HG03196 (cell line): ENCODE measurements at regions not wholly inside any gene's neighbourhood (a gene's known extent, or its start where the extent isn't known, plus 50 kb on each side); places are given as distances from the start of the nearest gene placed in this dataset.

Source experiments
- ATAC-seq: cut with Tn5 transposase; IDR thresholded peaks from one replicate; pipeline ENCODE4 v1.9.1; 2021; ENCODE audit not compliant: unreplicated experiment

DNA sequence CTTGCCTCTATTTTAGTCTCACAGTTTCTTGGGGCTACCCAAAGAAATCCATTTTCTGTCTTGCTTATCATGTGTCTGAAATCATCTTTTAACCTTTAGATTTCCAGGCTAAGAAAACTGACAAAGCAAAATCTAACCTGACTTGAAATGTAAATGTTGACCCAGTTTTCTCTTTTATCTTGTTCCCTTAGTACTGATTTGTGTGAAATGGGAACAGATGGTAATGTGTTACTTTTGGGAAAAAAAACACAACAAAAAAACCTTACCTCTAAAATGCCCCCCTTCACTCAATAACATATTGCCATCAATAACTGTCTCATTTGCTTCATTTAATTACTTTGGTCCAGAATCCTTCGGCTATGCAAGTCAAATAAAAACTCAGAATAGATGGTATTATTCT, 383.2 kb upstream of the DCN start:
- ATAC-seq: no peak

GRCh38 chr12:91565246-91565645, 382.6 kb upstream of the DCN start:
- no peak for ATAC-seq

DNA sequence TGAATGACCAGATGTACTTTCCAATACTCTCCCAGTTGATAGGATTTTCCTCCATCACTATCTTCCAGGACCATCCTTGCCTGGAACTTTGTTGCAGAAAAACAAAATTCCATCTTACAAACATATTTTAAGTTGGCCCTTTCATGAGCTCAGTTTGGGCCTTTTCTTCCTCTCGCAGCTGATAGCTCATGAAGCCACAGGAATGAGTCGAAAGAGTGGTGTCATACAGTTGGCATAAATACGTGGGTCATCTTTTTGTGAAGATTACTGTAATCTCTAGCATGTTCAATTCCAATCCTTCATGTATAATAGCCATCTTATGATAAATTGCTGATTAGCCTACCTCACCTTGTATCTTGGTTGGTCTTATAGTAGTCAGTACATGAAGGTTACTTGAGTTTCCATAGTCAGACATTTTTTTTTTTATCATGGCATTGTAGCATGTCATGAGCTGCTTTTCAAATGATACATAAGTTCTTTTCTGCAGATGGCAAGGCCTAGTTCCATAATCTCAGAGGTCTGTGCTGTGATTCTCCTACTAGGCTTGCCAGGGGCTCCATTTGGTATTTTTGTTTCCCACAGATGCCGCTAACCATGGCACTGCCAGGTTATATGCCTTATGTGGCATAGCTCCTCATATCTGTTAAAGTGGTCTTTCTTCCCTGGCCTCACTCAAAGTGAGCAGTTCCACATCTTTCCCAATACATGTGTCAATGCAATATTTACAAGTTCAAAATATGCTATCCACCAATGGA, 380.6 kb upstream of the DCN start:
- no peak for ATAC-seq

GRCh38 chr12:91562476-91562875, 379.9 kb upstream of the DCN start:
- no peak for ATAC-seq

- ATAC-seq: no peak
These were observed 379.3 kb upstream of the DCN start for GRCh38 chr12:91561958-91562325.

DNA sequence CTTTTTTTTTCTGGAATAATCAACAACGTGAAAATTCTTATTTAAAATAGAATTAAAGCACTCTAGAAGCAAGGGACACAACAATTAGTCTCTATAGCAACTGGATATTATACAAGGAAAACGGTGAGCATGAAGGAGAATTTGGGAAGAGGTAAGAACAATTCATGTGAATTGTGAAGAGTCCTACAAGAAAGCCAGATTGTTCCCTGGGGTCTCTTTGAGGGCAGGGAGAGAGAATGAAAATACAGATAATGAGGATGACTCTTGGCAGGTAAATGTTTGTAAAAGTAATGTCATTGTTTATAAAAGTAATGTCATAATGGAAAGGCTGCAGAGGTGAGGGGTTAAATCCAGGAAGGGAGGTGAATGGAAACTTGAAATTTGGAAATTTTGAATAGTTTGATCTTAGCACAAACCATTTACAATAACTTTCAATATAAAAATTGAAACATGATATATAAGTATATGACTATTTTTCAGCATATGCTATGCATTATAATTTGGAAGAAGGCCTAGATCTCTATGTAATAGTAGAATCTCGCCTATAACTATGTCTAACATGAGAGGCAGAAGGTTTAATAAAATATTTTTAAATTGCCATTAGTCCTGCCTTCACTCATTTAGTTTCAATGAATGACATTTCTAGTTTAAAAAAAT, 378.8 kb upstream of the DCN start:
- no peak for ATAC-seq

DNA sequence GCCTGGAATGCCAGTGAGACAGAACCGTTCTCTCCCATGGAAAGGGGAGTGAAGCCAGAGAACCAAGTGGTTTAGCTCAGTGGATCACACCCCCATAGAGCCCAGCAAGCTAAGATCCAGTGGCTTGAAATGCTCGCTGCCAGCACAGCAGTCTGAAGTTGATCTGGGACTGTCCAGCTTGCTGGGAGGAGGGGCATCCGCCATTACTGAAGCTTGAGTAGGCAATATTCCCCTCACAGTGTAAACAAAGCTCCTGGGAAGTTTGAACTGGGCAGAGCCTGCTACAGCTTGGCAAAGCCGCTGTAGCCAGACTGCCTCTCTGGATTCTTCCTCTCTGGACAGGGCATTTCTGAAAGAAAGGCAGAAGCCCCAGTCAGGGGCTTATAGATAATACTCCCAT, 374.3 kb upstream of the DCN start:
- no peak for ATAC-seq

DNA sequence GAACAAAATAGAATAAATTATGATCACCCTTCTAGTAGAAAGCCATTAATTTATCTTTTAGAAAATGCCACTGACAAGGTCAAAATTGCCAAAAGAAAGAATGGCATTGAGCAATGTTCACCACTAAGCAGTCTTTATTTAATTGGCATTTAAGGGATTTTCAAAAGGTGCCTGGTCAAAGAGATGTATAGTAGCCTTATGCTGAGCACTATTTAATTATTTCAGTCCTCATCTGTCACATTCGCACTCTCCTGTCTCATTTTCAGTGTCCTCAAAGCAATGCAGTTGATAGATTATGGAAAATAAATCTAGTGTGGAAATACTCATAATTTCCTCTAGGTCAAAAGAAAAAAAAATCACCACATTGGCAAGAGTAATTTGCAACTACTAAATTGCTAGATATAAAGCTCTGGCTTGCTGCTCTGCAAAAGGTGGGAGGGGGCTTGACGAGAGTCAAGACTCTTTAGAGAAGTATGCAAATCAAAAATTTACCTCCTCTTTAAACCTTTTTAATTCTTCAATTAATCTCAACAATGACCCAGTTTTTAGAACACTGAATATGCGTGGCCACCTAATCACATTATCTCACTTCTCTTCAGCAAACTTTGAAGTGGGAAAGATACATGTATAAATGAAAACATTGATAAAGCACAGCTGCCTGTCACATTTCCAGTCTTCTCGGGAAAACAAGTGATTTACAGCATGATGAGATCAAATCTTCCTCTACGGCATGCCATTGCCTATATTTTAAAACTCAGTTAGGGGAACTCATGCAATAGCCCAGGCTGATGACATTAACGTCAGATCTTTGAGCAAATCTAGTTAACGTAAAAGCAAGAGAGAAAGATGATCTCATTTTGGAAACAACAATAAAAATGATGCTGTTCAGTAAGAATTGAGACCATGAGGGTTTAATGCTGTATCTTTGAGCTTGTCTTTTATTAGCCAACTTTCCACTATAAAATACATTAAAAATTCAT, 373.1 kb upstream of the DCN start:
- no peak for ATAC-seq

GRCh38 chr12:91551927-91552326, 369.3 kb upstream of the DCN start:
- ATAC-seq: no peak

GRCh38 chr12:91551242-91551641, 368.6 kb upstream of the DCN start:
- no peak for ATAC-seq

DNA sequence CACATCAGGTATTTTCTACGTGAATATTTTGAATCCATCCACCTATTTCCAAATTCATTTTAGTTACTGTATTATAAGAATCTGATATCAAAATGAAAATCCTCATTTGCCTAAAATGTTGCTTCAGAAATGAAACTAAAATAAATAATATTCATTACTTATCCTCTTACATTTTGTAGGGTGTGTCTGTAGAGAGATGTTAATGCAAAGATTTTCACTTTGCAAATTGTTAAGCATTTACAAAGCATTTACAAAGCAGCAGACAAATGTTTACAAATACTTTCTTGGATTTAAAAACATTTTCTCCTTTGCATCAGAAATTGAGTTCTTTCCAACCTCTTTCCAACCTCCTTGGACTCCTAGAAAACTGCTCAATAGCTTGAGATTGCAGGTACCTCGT, 360.0 kb upstream of the DCN start:
- no peak for ATAC-seq

- ATAC-seq: no peak
These were observed 359.4 kb upstream of the DCN start for GRCh38 chr12:91542067-91542466.

- no peak for ATAC-seq
These were observed 355.8 kb upstream of the DCN start for GRCh38 chr12:91538418-91538817.

- no peak for ATAC-seq
These were observed 350.7 kb upstream of the DCN start for GRCh38 chr12:91533366-91533765.

DNA sequence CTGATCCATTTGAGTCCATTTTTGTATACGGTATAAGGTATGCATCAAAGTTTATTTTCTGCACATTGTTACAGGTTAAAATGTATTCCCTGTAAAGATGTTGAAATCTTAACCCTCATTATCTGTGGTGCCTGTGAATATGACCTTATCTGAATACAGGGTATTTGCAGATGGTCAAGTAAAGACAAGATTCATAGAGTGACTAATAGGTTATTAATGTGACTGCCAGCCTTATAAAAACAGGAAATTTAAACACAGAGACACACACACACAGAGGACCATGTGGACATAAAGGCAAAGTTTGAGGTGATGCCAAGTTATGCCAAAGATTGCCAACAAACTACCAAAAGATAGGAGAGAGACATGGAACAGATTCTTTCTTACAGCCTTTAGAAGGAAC, 347.2 kb upstream of the DCN start:
- no peak for ATAC-seq

- ATAC-seq: no peak
These were observed 341.2 kb upstream of the DCN start for GRCh38 chr12:91523831-91524230.

- no peak for ATAC-seq
These were observed 334.1 kb upstream of the DCN start for GRCh38 chr12:91516695-91517047.

- no peak for ATAC-seq
These were observed 333.5 kb upstream of the DCN start for GRCh38 chr12:91515944-91516694.

DNA sequence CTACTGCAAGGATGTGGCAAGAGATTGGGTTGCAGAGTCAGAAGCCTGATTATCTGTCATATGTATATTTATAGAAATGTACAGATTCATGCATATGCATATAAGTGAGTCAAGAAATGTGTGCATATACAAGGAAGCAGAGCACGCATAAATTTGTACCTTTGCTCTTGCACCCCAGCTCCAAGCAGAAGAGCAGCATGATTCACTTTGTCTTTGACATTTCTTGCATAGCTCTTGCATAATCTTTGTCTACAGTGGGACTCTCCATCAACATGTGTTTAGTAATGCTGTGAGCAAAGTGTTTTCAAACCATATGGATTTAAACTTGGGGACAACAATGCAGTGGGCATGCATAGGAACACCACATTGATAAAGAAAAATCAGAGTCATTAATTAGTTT, 330.7 kb upstream of the DCN start:
- ATAC-seq: no peak

DNA sequence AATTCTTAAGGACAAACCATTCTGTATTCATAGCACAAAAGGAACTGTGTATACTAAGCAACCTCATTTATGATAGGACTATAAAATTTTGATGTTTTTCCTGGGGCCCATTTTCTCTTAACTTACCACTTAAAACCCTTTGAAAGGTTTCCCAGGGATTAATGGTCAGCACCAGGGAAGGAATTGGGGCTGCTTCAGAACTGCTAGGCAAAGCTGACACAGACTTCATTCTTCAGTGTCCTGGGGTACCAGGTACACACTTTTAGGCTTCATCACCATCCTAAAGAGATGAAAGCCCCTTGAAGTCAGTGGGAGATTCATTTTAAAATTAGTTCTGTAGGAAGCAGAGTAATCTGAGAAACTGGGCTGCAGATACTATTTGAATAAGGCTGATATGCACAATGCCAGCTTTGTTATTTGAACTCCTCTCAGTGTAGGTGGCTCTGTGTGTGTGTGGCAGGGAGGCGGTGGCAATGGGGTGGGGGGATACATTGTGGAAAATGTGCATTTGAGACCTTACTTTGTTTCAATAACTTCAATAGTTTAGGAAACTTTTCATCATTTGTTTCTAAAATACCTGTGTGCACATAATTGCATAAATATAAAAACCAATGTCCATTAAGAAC, 329.3 kb upstream of the DCN start:
- ATAC-seq: no peak

DNA sequence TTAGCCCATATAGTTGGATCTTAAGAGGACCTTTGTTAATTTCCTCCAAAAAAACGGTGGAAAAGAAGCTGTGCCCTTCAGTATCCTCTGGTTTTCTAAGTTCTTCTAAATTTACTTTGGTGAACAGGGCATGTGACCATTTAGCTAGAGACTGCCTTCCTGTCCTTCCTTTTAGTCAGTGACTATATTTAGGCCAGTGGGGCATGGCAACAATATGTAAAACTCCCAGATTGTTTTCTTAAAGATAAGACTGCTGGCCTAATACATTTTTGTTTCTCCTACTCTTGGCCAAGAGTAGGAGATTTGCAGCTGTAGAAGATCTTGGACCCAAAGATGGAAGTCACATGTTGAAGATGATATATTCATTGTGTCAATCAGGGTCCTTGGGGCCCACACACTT, 325.1 kb upstream of the DCN start:
- ATAC-seq: no peak
